Subcutaneous abdominal adipose tissue (tissue), 5 donors: ENCODE measurements at regions not wholly inside any gene's neighbourhood (a gene's known extent, or its start where the extent isn't known, plus 50 kb on each side); places are given as distances from the start of the nearest gene placed in this dataset.

Experiments
- H3K27ac ChIP-seq: one replicate; pipeline ENCODE4 v1.7.0; 2013; ENCODE audit warnings: low read depth, mild to moderate bottlenecking, inconsistent platforms, low read length, moderate library complexity
- H3K27me3 ChIP-seq, 5 donors: one replicate each; pipeline ENCODE4 v1.7.0; 2013; ENCODE audit warnings: low read length in 5 of 5, inconsistent platforms in 1 of 5; ENCODE audit not compliant: control insufficient read depth in 5 of 5, insufficient read depth in 4 of 5
- H3K36me3 ChIP-seq, 5 donors: one replicate each; pipeline ENCODE4 v1.7.0; 2013; ENCODE audit warnings: low read length in 5 of 5; ENCODE audit not compliant: control insufficient read depth in 5 of 5, insufficient read depth in 5 of 5
- H3K4me1 ChIP-seq, 5 donors: one replicate each; pipeline ENCODE4 v1.7.0; 2013; ENCODE audit warnings: low read length in 5 of 5, mild to moderate bottlenecking in 3 of 5, moderate library complexity in 1 of 5; ENCODE audit not compliant: control insufficient read depth in 5 of 5, insufficient read depth in 5 of 5
- H3K4me3 ChIP-seq, 5 donors: one replicate each; pipeline ENCODE4 v1.7.0; 2013; ENCODE audit warnings: low read length in 5 of 5, low read depth in 1 of 5
- H3K9ac ChIP-seq, 5 donors: one replicate each; pipeline ENCODE4 v1.7.0; 2013; ENCODE audit warnings: low read length in 5 of 5, mild to moderate bottlenecking in 4 of 5, moderate library complexity in 3 of 5
- H3K9me3 ChIP-seq, 5 donors: one replicate each; pipeline ENCODE4 v1.7.0; 2013; ENCODE audit warnings: low read length in 5 of 5; ENCODE audit not compliant: control insufficient read depth in 5 of 5
- donor health status: healthy.
- donor health status: healthy.
- donor health status: healthy.
- donor health status: healthy.
- donor health status: healthy.

DNA sequence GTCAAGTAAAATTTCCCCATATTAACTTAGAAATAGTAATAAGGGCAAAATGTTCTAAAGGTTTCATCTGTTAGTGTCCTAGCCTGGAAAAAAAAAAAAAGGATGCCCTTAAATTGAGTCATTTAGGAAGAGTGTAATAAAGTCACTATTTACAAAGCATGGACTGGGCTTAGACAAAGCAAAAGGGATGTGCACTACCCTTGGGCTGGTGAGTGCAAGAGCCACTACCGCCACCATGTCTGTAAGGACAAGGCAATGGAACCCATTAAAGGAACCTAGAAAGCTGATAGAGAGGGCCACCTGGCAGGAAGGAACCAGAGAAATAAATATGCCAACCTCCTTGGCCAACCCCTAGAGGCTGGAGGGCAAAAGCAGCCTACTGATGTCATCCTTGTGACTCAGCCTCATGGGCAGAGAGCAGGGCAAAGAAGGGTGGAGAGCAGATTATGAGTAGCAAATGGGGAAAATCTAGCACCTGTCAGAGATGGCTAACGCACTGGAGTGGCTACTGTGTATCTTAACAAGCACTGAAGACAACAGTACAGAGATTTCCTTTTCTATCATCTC is 59.5 kb upstream of the FUT8 start:
- H3K4me1 ChIP-seq, result no peaks in the 10 kb centered on the region
- no peak overlapping the region for H3K27ac ChIP-seq
- H3K9ac ChIP-seq, result no peak overlapping the region
- H3K9me3 ChIP-seq, result no peaks in the 10 kb centered on the region
- no peaks in the 10 kb centered on the region for H3K36me3 ChIP-seq
- no peaks in the 10 kb centered on the region for H3K27me3 ChIP-seq
- H3K4me3 ChIP-seq, result no peak overlapping the region

DNA sequence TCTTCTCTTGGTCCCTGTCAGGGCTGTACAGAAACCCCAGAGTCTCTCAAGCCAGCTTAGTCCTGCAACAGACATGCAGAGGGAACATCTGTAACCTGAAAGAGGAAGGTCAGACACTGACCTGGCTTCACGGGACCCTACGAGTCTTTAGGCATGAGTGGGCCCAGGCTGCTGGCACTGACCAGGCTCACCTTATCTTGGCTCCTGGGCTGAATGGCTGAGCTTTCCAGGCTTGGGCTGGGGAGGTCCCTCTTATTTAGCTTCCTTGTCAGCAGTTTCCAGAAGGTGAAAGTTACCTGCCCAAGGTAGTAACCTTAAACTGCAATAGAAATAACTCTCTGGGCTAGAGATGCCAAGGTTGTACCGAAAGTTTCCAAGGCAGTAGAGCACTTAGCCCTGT is 58.4 kb upstream of the FUT8 start:
- H3K36me3 ChIP-seq, result no peaks in the 10 kb centered on the region
- no peak overlapping the region for H3K27ac ChIP-seq
- no peaks in the 10 kb centered on the region for H3K27me3 ChIP-seq
- no peaks in the 10 kb centered on the region for H3K9me3 ChIP-seq
- no peaks in the 10 kb centered on the region for H3K4me1 ChIP-seq
- no peak overlapping the region for H3K9ac ChIP-seq
- no peak overlapping the region for H3K4me3 ChIP-seq

DNA sequence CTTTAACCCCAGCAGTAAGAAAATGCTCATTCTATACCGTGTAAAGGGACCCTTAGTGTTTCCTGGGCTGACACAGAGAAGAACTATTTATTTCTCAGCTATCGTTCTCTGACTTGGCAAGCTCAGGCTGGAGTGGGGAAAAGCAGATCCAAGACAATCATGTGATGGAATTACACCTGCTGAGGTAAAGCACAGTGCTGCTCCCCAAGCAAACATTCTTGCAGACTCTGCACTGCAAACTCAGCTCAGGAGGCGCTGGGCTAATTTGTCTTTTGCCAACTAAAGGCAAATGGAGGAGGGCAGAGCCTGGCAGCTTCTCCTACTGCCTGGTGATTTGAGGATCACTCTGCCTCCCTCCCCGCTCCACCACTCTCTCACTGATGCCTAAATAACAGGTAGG is 57.8 kb upstream of the FUT8 start:
- H3K27me3 ChIP-seq, result no peaks in the 10 kb centered on the region
- H3K4me1 ChIP-seq, result no peaks in the 10 kb centered on the region
- no peak overlapping the region for H3K27ac ChIP-seq
- no peak overlapping the region for H3K9ac ChIP-seq
- no peaks in the 10 kb centered on the region for H3K36me3 ChIP-seq
- H3K4me3 ChIP-seq, result no peak overlapping the region
- H3K9me3 ChIP-seq, result no peaks in the 10 kb centered on the region

DNA sequence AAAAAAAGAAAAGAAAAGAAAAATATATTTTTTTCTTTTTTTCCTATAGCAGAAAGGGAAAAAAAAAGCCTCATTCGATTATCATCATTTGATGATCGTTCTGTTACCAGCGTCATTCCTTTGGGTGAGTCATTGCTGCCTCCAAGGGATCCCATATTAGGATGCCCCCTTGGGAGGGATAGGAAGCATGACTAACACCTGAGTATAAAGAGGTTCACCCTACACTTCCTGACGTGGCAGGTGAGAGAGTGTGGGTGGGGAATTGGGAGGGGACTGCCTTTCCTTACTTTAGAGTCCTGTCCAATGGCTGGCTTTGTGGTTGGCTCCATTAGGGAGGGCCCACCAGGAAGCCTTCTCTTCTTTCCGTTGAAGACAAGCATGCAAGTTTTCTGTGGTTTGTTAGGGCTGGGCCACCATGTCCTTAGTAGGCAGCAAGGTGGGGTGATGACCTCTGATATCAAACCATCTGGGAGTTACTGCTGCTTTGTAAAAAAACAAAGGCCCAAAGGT is 56.1 kb upstream of the FUT8 start:
- H3K9me3 ChIP-seq, result no peaks in the 10 kb centered on the region
- H3K27me3 ChIP-seq, result no peaks in the 10 kb centered on the region
- no peaks in the 10 kb centered on the region for H3K4me1 ChIP-seq
- H3K27ac ChIP-seq, result no peak overlapping the region
- H3K36me3 ChIP-seq, result no peaks in the 10 kb centered on the region
- H3K4me3 ChIP-seq, result no peak overlapping the region
- no peak overlapping the region for H3K9ac ChIP-seq

DNA sequence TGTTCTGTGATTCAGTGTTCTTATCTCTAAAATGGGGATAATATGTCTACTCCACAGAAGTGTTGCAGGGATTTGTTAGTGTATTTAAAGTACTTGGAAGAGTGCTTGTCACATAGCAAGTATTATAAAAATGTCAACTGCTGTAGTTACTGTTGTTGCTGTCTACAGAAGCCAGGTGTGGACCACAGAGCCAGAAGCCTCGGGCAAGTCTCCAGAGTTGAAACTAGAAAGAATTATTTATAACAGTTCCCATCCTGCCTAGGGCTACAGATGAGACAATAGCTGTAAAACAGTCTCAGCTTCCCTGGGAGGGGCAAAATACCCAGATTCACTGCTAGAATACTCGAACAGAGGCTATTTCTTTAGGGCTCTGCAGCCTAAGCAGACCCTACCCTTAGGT is 55.4 kb upstream of the FUT8 start:
- H3K27ac ChIP-seq, result no peak overlapping the region
- H3K4me3 ChIP-seq, result no peak overlapping the region
- H3K36me3 ChIP-seq, result no peaks in the 10 kb centered on the region
- H3K4me1 ChIP-seq, result peaks cover 0 to 2% (median 1%) of the 10 kb centered on the region in 5 donors
- H3K27me3 ChIP-seq, result no peaks in the 10 kb centered on the region
- no peak overlapping the region for H3K9ac ChIP-seq
- H3K9me3 ChIP-seq, result no peaks in the 10 kb centered on the region

DNA sequence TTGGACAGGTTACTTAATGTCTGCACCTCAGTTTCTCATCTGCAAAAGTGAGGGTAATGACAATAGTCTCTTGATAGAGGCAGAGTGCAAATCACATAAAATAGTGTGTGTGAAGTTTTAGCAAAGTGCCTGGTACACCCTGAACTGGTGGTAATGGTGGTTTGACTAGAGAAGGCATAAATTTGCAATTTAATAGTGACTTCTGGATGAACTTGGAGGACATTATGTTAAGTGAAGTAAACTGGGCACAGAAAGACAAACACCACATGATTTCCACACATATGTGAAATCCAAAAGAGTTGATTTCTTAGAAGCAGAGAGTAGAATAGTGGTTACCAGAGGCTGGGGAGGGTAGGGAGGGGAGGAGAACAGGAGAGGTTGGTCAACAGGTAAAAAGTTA is 54.8 kb upstream of the FUT8 start:
- H3K36me3 ChIP-seq, result no peaks in the 10 kb centered on the region
- H3K27me3 ChIP-seq, result no peaks in the 10 kb centered on the region
- peaks cover 0 to 5% (median 4%) of the 10 kb centered on the region in 5 donors for H3K4me1 ChIP-seq
- no peaks in the 10 kb centered on the region for H3K9me3 ChIP-seq
- H3K27ac ChIP-seq, result no peak overlapping the region
- no peak overlapping the region for H3K4me3 ChIP-seq
- H3K9ac ChIP-seq, result no peak overlapping the region

DNA sequence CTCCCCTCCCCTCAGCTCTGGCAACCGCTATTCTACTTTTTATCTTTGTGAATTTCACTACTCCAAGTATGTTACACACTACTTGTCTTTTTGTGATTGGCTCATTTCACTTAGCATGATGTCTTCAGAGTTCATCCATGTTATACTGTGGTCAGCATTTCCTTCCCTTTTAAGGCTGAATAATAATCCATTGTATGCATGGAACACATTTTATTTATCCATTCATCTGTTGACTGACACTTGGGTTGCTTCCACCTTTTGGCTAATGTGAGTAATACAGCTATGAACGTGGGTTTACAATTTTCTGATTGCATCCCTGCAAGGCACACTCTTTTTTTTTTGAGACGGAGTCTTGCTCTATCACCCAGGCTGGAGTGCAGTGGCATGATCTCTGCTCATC is 53.0 kb upstream of the FUT8 start:
- Histone ChIP-seq H3K27me3 (no peaks in the 10 kb centered on the region), H3K27ac (no peak overlapping the region), H3K36me3 (no peaks in the 10 kb centered on the region), H3K9me3 (no peaks in the 10 kb centered on the region), H3K4me3 (no peak overlapping the region), H3K4me1 (peaks cover 0 to 5% (median 4%) of the 10 kb centered on the region in 5 donors), H3K9ac (no peak overlapping the region)

DNA sequence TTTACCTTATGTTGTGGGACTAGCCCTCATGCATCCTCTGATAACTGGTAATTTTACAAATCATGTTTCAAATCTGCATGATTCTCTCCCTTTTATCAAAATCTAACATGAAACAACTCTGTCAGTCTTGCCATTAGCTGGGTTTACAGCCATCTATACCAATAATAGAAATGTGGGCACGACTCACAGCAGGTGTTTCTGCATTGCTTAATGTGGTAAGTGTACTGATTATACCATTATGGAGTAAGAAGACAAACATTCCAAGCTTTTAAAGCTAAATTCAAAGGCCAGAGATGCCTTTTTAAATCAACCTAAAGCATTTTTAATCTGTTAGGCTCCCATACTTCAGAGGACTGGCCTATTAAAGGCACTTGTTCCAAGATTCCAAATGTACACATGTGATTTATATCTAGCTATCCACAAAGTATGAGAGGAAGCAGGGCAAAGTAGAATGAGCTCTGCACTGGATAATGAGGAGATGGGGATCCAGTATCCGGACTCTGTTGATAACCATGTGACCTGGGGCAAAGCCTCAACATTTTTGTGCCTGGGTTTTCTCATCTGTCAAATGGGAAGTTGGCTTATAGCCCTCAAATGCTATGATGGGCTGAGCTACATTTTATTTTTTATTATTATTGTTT is 52.3 kb upstream of the FUT8 start:
- Histone ChIP-seq H3K4me1 (peaks cover 0 to 5% (median 4%) of the 10 kb centered on the region in 5 donors), H3K27ac (no peak overlapping the region), H3K36me3 (no peaks in the 10 kb centered on the region), H3K27me3 (no peaks in the 10 kb centered on the region), H3K9ac (no peak overlapping the region), H3K4me3 (no peak overlapping the region), H3K9me3 (no peaks in the 10 kb centered on the region)

DNA sequence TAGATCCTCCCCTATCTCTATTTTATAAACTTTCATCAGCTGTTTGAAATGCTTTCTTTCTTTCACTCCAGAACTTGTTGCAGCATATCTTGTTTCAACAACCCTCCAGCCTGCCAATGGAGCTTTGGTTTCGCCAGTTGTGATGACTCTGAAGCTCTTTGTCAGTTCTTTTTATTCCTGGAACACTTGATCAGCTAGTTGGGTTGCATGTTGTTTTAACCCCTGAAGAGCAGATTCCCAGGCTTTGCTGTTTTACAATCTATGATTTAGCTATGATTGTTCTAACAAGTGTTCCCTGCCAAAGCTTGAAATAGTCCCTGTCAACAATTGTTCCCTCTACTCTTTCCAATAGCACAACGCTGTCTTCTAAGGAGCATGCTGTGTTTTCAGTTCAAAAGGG is 50.6 kb upstream of the FUT8 start:
- no peaks in the 10 kb centered on the region for H3K27me3 ChIP-seq
- H3K4me1 ChIP-seq, result peaks cover 0 to 10% (median 4%) of the 10 kb centered on the region in 5 donors

More for the DNA sequence above, 50.6 kb upstream of the FUT8 start:
- H3K27ac ChIP-seq, result no peak overlapping the region
- H3K9ac ChIP-seq, result no peak overlapping the region
- no peaks in the 10 kb centered on the region for H3K36me3 ChIP-seq
- H3K9me3 ChIP-seq, result no peaks in the 10 kb centered on the region
- no peak overlapping the region for H3K4me3 ChIP-seq
